Hematopoietic multipotent progenitor cell treated with erythropoietin and hydrocortisone succinate and interleukin-3 and kit ligand, for 4 days (in vitro differentiated cells): ENCODE measurements at regions not wholly inside any gene's neighbourhood (a gene's known extent, or its start where the extent isn't known, plus 50 kb on each side); places are given as distances from the start of the nearest gene placed in this dataset.
"Not testable (repeated sequence)": the region's sequence is repeated elsewhere in the genome, so short reads cannot be mapped to it uniquely, and the experiment has no call there.

Experiments
- DNase-seq: peaks from one replicate; pipeline ENCODE4 v3.0.0-alpha.2; 2015

DNA sequence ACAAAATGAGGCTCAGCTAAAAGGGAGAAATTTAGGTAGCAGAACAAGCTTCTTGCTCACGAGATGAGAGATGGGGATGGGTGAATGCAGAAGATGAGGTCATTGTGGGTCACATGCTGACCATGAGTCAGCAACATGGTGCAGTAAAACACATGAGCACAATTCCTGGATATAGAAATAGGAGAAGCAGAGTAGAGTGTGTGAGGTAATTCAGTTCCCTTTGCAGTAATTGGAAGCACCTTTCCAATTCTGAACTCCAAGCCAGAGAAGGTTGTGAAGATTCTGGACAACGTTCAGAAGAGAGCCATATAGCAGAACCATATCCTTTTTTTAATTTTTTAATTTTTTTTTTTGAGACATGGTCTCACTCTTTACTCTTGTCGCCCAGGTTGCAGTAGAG is 62.0 kb upstream of the LMNTD1 start:
- peak; percentile 30 for DNase-seq

DNA sequence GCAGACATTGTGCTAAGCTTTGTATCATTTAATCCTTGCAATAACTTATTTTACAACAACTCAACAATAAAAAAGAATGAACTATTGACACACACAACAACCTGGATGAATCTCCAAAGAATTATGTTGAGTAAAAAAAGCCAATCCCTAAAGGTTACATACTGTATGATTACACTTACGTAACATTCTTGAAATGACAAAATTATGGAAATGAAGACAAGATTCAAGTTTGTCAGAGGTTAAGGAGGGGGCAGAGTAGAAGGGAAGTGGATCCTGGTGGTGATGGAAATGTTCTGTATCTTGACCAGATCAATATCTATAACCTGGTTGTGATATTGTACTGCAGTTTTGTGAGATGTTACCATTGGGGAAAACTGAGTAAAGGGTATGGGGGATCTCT is 63.2 kb upstream of the LMNTD1 start:
- DNase-seq, result no peak

DNA sequence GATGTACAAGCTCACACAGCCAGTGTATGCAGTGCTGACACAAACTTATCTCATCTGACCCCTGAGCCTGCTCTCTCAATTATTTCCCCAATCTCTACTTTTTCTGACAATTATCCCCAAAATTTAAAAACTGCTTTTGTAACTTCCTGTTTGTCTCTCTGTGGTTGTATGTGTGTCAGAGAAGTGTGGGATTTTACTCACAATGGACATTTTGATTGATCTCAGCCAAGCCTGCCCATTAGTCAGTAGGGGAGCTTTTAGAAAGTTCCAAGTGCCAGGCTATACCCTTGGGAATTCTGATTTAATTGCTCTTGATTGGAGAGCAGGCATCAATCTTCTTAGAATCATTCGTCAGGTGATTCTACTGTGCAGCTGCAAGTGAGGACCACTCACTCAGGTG is 64.9 kb upstream of the LMNTD1 start:
- DNase-seq, result no peak

DNA sequence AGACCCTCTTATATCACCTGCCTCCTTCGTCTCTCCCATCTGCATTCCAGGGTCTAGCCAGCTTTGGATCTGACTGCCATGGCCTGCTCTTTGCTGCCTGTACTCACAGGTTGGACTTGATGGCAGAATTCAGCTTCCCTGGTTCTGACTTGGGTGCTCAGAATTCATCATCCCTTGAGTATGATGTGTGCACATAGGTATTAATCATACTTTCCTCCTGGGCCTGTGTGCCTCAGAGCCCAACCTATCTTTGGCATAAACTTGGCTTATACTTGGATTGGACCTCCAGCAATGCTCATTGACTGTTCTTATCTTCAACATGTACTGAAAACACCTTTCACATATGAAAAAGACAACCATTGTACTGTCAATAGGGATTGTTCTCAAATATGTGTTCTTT is 70.7 kb upstream of the LMNTD1 start:
- no peak for DNase-seq

DNA sequence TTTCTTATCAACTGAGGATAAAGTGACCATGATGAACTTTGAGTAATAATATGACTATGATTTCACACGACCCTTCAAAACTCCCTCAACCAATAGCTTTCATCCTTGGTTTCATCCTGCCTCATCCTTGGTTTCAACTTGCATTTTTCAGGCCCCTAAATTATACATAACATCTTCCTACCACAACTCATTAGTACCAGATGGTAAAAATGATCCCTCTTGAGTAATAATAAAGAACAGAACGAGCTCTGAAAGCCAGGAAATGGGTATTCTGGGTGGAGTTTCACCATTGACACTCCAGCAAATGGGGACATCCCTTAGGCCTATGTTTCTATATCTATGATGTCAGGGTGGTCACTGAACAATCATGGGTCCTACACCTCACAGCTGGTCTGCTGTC is 72.1 kb upstream of the LMNTD1 start:
- DNase-seq, result no peak

DNA sequence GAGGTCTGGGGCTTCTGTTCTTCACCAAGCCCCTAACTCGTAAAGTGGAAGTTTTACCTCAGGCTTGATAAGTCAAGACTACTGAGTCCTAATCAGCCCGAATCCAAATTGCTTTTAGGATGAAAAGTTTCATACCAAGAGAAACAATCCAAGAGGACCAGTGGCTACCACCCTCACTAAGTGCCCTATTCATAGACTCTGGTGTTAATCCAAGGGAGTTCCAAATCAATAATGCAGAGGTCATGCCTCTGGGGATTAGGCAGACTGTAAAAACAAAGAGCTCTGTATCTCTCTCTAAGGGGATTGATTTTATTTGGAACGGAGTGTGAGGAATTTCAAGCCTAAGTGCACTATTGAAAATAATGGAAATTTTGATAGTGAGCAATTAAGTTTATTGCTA is 76.3 kb upstream of the LMNTD1 start:
- DNase-seq, result no peak

DNA sequence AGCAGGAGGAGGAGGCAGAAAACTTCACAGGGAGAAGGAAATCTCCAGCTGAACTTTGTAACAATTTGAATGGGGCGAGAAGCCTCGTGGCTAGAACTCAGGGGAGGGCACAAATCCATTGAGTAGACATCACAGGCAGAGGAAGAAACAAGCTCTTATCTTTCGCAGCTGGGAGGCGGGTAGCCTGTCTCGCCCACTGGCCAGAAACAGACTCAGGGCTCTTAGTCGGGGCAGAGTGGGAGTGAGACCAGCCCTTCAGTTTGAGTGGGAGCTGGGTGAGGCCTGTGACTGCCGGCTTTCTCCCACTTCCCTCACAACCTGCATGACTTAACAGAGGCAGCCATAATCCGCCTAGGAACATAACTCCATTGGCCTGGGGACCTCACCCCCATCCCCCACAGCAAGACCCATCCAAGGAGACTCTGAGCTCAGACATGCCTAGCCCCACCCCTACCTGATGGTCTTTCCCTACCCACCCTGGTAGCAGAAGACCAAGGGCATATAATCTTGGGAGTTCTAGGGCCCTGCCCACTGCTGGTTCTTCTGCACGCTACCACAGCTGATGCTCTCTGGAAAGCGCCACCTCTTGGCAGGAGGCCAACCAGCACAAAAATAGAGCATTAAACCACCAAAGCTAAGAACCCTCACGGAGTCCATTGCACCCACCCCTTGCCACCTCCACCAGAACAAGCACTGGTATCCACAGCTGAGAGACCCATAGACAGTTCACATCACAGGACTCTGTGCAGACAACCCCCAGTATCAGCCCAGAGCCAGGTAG is 77.8 kb upstream of the LMNTD1 start:
- peak; percentile 17 for DNase-seq

DNA sequence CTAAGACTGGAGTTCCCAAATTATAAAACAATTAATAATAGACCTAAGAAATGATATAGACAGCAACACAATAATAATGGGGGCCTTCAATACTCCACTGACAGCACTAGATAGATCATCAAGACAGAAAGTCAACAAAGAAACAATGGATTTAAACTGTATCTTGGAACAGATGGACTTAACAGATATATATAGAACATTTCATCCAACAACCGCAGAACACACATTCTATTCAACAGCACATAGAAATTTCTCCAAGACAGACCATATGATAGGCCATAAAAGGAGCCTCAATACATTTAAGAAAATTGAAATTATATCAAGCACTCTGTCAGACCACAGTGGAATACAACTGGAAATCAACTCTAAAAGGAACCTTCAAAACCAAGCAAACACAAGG is 80.1 kb upstream of the LMNTD1 start:
- not testable (repeated sequence) for DNase-seq

DNA sequence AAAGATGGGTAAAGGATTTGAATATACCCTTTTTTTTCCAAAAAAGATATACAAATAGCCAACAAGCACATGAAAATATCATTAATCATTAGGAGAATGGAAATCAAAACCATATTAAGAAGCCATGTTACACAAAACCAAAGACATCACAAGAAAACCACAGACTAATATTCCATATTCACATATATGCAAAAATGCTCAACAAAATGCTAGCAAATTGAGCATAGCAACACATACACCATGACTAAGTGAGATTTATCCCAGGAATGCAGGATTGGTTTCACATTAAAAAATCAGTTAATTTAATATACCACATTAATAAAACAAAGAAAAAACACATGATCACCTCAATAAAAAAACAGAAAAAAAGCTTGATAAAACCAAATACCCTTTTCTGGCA is 84.7 kb upstream of the LMNTD1 start:
- DNase-seq, result no peak

DNA sequence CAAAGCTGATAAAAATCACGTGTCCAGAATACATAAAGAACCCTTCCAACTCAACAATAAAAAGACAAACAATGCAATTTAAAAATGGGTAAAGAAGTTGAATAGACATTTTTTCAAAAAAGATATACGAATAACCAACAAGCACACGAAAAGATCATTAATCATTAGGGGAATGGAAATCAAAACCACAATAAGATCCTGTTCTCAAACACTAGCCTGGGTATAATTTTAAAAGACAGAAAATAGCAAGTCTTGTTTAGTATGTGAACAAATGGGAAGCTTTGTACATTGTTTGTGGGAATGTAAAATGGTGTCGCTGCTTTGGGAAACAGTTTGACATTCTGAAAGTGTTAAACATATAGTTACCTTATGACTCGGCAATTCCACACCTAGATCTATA is 86.3 kb upstream of the LMNTD1 start:
- DNase-seq, result peak; percentile 5

DNA sequence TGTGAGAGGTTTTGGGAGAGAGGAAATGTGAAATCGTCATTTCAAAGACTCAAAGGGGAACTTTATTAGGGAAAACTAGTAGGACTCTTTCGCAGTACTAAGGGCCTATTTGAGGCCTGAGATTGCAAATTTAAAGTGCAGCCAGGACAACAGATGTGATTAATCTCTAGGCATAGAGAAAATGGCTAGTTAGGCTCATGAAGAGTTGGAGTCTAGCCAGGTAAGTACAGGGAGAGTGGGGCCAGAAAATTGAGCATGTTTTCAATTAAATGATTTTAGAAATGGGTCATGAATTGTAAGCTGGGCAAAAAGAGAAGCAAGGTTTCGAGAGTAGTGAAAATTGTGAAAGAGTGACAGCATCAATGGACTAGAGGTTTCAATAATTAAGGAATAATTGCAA is 91.9 kb upstream of the LMNTD1 start:
- DNase-seq, result no peak

DNA sequence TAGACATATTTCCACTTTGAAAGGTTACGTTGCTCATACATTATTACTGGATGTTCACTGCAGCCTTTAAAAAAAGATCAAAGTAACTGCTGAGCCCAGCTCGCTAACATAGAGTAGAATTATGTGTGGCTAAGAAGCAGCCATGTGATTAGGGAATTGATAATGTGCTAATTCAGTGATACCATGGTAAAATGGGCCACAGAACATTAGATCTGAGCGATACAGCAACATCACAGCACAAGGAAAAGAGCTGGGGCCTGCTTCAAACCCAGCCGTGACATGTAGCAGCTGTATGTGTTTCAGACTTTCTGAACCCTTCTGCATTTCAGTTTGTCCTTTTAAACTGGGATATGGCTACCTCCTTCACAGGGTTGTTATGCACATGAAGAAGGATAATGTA is 92.3 kb upstream of the LMNTD1 start:
- DNase-seq, result no peak

DNA sequence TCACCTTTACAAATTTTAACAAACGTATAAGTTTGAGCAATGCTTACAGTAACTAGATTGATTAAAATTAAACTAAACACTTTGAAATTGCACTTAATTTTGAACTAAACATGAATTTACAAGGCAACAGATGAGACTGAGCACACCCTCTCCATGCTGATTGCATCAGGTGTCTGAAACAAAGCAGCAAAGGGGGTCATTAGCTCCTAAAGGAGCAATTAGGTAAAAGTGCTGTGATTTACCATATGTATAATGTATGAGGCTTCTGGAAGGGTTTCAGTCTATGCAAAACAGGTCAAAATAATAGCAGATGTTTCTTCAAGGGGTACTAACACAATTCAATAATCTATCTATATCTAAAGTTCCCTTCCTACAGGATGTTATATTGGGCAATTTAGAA is 98.8 kb upstream of the LMNTD1 start:
- DNase-seq, result no peak

DNA sequence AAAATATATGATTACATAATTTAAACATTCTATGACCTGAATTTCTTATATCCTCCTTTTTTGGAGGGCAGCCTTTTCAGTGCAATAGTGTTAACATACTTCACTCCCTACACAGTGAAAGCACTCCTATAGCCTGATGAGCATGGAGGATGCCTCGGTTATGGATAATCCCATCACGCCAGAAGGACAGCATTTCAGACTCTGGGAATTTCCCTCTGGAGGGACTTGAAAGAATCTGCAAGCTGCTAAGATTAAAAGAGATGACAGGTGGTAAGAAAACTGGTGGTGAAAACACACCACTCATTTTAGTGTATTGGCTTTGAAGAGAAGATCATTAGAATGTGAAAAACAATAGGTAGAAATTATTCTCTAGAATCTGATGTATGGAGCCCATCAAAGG is 99.3 kb upstream of the LMNTD1 start:
- DNase-seq, result no peak

DNA sequence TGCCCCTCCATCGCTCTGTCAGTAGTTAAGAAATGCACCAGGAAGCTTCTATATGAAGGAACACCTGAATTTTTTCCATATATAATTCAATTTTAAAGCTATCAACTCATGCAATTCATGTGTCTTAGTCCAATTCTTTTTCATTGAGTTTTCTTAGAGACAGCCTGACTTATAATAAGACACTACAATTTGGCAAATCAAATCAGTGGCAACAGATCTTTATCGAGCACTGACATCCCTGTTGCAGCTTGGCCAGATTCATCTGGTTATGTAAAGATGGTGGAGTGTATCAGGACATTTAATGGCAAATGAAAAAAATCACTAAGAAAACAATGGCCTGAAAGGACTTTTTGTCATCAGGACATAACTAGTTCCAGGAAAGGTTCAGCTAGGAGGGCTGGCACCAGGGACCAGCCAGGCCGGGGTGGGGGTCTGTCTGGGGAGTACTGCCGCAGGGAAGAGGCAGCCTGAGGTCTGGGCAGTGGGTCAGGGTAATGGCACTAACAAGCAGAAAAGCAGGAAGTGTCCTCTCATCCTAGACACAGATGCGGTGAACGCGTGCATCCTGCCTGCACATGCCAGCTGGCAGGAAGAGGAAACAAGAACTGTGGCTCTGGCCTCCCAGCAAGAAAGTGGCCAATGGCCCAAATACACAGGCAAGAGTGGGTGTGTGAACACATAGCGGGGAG is 100.5 kb upstream of the LMNTD1 start:
- peak; percentile 71 for DNase-seq

DNA sequence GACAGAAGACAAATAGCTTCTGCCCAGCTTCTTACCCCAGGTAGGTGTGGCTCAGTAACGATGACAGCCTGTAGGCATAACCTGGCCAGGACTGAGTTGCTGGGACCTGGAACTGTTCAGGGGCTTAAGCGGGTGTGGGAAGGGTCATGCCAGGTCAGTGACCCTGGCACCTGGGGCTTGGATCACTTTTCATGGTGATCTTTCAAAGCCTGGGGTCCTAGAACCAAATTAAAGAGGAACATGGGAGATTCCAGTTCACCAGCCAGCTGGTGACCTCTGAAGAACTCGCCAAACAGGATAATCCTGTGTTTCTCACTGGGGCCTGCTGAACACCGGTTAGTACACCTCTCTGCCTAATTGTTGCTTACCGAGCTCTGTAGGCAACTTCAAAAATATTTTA is 102.6 kb upstream of the LMNTD1 start:
- DNase-seq, result no peak

DNA sequence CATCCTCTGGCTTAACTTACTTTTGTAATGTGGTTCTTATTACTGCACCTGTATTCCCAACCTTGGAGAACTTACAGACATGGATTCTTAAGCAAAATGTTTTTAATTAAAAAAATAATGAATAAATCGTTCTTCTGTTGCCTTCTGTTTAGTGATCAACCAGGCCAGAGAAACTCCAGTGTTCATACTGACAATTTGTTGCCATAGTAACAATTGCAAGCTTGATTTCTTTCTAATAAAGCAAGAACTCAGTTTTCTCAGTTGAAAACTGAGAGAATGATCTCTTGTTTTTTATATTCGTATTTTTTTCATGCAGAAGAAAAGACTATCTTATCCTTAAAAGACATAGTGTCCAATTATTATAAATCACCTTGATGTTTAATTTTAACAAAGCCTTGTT is 106.5 kb upstream of the LMNTD1 start:
- no peak for DNase-seq

DNA sequence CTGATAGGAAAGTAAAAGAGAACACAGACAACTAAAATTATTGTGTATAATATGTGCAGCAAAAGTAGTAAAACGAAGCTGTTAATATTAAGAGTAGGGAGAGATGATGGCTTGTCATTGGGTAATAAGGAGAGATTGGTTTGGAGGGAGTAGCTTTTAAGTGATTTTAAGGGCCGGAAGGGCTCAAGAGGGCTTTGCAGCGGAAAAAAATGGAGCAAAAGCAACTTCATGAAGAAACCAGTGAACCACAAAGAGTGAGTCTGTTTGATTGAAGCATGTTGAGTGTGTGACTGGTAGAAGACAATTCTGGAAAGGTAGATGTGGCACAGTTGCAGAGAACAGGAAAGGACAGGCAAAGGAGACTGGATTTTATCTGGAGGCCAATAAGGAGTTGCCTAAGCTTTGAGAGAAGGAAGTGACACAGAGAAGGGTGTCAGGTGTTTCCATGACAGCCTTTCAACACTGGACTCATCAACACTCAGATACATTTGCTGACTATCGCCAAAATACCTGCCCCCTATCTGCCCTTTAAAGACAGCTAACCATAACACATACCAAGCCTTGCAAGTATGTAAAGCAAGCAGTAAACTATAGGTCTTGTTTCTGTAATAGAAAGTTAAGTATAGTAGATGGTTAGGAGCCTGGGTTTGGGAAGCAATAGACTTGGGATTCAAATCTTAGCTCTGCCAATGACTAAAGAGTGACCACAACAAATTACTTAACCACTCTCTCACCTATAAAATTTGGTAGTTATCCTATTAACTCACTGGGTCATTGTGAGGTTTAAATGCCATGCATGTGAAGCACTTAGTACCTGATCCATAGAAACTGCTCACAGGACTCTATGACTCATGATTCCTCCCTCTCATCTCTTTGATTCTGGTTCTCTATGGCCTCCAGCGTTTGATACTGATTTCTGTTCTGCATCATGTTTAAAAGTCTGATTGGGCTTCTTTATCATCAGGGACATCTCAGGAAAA is 117.3 kb upstream of the LMNTD1 start:
- DNase-seq, result no peak

DNA sequence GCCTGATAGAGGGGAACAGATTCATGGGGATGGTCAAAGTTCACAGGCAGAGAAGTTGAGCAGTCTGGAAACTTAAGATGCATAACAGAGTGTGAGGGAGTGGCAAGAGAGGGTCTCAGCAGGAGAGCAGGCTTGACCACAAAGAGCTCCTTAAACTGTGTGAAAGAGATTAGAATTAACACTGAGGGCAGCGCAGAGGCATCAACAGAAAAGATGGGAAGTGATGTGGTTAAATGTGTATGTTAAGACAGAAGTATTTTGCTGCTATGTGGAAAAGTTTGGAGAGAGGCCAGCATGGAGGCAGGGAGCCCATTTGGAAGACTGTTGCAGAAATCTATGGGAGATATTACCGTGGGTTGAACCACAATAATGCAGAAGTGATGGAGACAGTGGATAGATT is 122.7 kb upstream of the LMNTD1 start:
- DNase-seq, result peak; percentile 23

DNA sequence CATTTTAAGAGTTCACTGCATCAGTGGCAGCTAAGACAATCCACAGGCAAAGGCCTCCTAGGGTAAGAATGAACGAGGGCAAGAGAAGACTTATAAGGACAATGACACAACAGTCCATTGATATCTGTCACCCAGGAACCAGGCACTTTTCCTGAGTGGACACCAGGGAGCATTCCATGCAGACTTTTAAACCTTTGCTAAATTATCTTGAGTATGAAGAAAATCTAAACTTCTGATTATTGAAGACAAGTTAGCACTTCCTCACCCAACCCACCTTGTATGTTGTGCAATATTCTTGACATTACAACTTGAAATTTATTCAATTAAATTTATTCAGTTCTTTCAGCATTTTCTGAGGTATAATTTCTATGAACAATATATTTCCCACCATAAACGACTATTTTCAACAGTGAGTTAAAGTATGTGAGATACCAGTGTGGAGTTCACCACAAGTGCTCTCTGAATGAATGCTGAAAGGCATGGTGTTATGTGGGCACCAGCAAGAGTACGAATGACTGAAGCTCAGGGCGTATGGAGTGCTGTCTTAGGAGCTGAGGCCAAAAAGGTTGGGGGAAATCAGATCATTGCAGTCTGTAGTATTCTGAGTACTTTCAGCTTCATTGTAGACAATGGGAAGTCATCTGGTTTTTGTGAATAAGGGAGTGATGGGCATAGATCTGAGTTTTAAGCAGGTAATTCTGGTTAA is 124.3 kb upstream of the LMNTD1 start:
- DNase-seq, result peak; percentile 16

DNA sequence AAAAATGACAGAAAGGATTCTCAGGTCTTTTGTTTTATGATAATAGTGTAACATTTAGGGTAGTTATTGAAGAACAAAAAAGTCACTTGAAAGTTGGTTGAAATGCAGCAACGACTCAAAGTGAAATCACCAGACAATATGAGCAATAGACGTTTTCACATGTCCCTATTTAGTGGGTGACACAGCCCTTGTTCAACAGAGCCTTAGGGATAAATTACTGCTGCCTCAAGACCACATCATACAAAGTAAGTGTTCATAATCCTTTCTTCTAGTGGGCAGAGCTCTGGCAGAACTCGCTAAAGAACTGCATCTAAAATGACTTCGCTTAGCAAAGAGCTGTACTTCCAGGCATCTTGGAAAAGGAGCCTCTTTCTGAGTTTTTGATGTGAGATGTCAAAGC is 128.5 kb upstream of the LMNTD1 start:
- DNase-seq, result no peak

DNA sequence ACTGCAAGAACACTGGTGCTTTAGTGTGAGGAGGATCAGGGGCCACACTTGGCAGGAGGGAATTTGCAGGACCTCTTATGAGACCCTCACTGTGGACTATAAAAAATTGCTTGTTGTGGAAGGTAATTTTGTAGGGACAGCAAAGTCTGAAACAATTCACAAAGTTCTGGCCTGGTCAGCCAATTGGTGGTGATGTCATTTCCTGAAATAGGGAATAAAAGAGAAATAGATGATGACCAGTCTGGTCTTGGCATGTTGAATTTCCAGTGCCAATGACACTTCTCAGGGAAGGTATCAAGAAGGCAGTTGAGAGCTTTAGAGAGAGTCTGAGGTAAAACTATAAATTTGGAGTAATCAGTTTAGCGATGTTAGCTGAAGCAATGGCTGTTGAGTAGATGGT is 129.3 kb upstream of the LMNTD1 start:
- no peak for DNase-seq

DNA sequence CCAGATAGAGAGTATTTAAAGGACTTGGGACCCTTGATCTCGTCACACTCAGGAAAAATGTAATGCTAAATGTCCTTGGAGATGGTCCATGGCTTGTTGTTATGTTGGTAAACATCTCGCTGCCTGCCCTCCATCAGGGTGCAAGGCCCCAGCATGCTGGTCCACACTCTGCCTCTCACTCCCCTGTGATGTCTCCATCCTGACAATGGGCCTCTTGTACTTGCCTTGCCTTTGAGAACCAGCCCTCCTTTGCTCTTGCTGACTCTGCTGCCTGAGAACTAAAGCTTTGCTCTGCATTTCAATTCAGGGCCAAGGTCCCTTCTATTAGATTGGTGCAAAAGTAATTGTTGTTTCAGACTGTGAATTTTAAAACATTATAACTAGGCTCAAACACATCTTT is 131.0 kb upstream of the LMNTD1 start:
- no peak for DNase-seq
